HK-2 (cell line): ENCODE measurements at regions not wholly inside any gene's neighbourhood (a gene's known extent, or its start where the extent isn't known, plus 50 kb on each side); places are given as distances from the start of the nearest gene placed in this dataset.

Experiments
- DNase-seq: peaks from one replicate; pipeline ENCODE4 v3.0.0-alpha.2; 2018; ENCODE audit not compliant: unreplicated experiment

DNA sequence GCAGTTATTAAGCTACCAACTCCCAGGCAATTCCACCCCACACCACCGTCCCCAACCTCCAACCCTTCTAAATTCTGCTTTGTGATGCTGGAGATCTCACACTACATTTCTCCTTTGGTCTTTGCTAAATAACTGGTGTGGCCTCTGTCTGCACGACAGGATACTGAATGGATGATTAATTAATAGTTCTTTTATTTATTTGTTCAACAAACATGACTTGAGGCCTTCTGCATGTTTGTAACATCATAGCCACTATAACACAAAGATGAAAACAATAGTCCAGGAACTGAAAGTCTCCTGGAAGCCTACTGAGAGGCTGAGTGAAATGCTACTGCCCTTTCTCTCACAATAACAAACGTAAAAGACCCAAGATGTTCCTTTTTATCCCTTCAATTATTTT is 609.5 kb upstream of the UBE2E2 start:
- no peak for DNase-seq

DNA sequence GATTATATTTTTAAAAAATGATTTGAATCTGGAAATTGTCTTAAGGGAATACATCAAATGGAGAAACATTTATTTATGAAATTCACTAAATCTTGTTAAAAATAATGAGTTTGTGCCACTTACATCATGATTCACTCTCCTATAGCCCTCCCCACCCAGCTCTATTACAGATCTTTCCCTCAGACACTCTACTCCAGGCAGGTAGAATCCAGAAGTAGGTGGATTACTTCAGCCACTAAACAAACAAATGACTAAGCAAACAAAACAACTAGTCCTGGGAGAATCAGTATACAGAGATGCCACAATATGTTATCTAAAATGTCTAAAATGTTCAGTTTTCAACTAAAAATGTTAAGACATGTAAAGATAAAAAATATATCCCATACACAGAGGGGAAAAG is 608.1 kb upstream of the UBE2E2 start:
- no peak for DNase-seq

DNA sequence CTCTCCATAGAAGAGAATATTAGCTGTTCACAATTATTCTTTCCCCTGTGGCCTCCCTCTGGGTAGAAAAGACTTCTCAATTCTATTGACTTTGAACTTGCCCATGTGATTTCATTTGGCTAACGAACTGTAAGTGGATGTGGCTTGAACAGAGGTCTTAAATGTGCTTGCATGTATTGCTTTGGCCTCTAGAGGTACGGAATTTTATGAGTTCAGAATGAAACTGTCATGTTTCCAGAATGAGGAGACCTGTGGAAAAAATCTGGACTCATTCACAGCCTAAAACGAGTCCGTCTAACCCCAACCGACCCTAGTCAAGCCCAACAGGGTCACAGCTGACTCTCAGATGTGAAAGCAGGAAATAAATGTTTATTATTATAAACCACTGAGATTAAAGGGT is 596.7 kb upstream of the UBE2E2 start:
- DNase-seq: no peak

DNA sequence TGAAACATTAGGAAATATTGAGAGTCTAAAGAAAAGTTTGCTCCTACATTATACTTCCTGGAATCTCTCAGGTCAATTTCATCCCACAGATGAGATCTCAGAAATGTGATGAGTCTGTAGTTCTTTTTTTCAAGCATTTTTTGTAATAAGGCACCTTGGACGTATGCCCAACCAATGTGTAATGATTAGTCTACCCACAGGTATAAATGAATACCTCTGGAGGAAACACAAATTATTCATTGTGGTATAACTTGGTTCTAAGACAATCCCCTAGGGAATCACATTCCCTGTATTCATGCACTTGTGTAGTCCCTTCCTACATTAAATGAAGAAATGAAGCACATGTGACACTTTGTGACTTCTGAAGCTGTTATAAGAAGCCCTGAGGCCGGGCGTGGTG is 596.2 kb upstream of the UBE2E2 start:
- no peak for DNase-seq

DNA sequence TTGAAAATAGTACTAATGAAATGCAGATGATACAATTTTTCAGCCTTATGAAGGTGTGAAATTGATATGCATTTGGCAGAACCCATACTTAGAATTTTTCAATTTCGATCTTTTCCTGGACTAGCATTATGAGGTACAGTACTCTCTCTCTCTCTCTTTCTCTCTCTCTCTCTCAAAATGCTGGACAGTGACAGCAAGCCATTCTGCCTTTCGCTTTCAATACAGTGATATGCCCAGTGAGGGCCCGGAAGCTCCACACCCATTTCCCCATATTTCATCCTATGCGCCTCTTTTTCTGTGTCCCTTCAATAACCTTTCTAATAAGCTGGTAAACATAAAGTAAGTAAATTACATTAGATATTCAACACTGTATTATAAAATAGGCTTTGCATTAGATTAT is 595.0 kb upstream of the UBE2E2 start:
- no peak for DNase-seq

DNA sequence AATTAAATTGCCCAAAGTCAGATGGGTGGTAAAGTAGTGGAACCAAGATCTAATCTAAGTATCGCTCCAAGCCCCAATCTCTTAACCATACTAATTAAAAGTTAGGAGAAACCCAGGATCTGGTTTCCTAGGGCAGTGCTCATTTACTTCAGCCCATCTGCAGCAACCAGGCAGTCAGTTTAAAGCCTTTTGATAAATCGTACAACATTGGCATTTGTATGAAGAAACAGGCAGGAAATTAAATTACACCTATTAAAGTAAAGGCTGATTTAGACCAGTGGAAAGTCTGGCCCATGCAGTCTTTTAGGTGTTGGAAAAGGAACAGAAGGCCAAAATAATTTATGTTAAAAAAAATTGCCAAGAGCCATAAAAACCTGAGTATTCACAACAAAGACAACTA is 594.4 kb upstream of the UBE2E2 start:
- no peak for DNase-seq

DNA sequence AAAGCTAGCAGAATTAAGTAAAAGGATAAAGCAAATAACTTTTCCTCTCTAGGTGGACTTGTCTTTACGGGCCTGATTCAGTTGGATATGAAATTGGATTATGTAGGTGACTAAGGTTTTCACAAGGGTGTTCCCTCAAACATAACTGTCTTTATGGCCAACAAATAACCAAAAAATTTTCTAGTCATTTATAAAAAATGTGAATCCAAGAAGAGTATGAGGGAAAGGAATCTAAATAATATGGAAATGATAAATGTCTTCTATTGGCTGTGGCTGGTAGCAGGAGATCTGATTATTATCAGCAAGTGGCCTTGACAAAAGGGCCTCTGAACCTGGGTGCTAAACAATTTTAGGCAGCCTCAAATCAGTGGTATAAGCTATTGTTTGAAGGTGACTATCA is 594.0 kb upstream of the UBE2E2 start:
- no peak for DNase-seq

DNA sequence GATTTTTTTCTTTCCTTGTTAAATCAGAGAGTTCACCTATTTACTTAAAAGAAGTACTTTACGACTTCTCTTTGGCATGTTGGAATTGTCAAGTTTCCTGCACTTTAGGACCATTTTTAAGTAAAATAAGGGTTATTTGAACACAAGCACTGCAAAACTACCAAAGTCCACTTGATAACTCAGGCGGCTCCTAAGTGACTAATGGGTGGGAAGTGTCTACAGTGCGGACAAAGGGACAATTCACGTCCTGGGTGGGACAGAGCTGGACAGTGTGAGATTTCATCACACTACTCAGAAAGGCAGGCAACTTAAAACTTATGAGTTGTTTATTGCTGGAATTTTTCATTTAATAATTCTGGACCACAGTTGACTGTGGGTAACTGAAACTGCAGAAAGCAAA is 590.2 kb upstream of the UBE2E2 start:
- no peak for DNase-seq

DNA sequence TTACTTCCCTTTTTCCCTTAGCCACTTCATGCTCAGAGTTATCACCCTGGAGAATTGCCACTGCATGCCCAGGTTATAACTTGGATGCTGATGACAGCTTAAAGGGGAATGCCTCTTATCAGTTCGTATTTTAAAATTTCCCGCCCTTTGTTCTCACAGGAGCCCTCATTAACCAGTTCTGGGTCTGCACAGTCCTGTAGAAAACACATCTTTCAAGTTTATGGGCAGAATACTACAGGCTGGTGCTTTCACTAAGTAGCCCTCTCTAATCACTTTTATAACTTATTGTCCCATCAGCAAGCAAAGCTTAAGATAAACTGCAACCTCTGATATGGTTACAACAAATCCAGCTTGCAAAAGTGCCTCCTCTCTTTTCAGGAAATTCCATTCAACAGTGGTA is 587.3 kb upstream of the UBE2E2 start:
- no peak for DNase-seq

DNA sequence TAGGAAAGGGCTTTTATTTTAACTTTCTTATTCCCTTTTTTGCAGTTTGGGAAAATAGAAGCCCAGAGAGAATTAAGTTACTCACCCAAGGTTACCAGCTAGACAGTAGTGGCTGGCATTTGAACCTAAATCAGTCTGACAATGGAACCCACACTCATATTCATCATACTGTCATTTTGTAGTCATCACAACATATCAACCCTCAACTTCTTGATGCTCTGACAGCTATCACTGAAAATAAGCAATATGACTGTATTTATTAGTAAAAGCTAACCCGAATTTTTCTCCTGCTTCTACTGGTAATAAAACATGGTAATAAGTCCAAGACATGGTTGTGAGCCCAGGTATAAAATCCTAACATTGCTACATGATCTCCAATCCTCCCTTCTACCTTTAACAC is 585.8 kb upstream of the UBE2E2 start:
- no peak for DNase-seq

DNA sequence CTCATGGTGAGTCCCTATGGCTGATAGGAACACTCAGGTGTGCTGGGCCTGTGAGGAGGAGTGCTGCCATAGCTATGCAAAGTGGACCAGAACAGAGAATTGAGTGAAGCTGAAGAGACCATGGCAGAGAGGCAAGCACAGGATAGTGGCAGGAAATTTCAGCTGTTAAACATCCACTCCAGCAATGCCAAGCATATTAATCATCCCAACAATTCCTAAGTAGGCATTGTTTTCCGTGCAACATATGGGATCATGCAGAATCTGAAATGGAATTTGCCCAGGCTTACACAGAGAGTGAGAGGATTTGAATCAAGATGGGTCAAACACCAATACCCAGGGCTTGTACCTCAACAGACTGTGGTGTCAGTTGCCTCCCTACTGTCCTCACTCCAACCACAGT is 582.6 kb upstream of the UBE2E2 start:
- no peak for DNase-seq

DNA sequence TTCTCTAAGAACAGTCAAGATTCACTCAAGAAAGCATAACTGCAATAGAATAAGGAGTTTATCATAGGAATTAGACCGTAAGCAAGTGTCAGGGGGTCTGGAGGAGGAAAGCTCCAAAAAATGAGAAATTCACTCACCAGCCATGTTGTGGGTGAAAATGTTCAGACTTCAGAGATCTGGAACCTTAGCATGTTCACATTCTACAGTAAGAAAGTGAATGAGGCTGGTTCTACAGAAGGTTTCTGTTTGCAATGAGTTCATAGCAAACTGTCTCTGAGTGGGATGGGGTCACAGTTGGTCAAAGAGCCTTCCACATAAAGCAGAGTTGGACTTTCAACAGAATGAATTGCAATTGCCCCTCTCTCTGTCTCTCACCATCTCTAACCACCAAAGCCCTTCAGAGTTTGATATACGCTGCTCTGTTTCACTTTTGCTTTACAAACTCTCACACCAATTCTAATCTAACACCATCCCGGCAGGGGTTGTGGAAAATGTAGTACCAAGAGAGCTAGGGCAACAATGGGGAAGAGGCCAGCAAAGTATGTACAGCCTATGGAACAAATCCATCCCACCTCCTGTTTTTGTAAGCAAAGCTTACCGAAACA is 581.8 kb upstream of the UBE2E2 start:
- DNase-seq: no peak

DNA sequence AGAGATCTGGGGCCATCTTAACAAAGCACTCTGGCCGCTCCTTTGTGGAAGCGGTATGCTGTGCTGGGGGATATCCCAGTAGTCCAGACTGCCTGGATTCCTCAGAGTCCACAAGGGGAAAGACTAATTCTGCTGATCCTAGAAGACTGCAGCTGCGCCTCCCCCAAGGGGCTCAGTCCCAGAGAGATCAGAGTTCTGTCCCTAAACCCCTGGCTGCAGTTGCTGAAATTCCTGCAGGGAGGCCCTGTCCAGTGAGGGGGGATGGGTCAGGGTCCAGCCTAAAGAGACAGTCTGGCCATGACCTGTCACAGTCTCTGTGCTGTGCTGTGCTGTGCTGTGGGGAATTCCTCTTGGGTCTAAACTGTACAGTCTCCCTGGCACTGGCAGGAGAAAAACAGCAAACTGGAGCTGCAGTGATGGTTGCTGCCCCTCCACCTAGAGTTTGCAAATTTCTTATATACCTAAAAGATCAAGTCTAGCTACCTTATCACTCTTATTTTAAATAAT is 575.1 kb upstream of the UBE2E2 start:
- DNase-seq: no peak

DNA sequence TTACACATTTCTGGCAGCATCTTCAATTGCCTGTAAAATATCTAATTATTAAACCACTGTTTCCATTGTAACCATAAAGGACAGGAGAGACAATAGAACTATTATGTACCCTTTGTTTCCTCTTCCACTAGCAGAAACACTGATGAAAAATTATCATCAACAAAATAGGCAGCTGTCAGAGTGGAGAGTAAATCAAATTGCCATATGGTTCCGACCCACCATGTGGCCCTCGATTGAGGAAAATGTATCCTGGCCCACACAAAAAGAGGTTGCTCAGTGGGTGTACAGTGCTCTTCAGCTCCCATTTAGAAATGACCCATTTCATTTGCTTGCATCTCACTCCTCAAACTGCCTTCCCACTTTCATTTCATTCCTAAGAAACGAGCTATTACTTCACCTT is 570.6 kb upstream of the UBE2E2 start:
- DNase-seq: no peak

DNA sequence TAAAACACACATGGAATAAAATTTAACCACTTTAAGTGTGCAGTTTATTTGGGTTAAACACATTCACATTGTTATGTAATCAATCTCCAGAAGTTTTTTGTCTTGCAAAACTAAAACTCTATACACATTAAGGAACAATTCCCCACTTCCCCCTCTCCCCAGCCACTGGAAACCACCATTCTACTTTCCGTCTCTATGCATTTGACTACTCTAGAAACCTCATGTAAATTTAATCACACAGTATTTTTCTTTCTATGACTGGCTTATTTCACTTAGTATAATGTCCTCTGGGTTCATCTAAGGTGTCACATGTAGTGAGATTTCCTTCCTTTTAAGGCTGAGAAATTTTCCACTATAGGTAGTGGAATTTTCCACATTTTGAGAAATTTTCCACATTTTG is 568.7 kb upstream of the UBE2E2 start:
- no peak for DNase-seq

DNA sequence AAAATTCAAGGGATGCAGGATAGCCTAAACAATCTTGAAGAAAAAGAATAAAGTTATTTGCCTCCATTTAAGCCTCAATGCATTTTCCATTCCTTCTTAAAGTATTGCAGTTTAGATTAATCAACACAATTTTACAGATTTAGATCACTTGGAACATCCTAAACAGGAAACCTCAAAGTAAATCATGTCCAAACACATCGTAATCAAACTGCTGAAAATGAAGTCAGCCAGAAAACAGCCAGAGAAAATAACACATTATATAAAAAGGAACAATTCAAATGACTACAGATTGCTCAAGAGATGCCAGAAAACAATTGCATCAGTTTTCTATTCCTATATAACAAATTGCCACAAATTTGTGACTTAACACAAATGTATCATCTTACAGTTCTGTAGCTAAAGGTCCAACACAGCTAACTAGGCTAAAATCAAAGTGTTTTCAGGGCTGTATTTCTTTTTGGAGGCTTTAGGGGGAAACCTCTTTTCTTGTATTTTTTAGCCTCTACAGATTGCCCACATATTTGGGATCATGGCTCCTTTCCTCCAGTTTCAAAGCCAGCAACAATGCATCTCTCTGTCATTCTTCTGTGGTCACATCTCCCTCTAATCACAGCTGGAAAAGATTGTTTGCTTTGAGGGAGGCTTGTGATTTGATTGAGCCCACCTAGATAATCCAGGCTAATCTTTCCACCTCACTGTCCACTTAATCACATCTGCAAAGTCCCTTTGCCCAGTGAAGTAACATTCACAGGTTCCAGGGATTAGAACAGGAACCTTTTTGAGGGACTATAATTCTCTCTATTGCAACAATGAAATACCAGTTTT is 543.3 kb upstream of the UBE2E2 start:
- DNase-seq: no peak

DNA sequence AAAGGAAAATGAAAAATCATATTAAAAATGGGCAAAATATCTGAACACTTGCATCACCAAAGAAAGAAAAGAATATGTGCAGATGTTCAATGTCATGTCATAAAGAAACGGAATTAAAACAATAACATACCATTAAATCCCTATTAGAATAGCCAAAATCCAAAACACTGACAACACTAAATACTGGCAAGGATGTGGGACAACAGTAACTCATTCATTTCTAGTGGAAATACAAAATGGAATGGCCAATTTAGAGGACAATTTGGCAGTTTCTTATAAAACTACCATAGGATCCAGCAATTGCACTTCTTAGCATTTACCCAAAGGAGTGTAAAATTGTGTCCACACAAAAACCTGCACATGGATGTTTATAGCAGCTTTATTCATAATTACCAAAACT is 542.5 kb upstream of the UBE2E2 start:
- no peak for DNase-seq

DNA sequence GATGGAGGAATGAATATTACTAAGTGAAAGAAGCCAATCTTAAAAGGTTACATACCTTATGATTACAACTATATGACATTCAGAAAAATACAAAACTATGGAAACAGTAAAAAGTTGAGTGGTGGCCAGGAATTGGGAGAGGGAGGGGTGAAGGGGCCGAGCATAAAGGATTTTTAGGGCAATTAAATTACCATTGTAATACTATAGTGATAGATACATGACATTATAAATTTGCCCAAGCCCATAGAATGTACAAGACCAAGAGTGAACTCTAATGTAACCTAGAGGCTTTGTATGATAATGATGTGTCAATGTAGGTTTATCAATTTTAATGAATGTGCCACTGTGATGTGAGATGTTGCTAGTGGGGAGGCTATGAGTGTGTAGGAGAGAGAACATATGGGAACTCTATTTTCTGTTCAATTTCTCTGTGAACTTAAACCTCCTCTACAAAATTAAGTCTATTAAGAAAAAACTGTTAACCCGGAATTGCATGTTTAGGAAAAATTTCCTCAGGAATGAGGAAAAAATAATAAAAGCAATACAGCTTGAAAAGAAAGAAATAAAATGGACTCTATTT is 541.9 kb upstream of the UBE2E2 start:
- DNase-seq: no peak

DNA sequence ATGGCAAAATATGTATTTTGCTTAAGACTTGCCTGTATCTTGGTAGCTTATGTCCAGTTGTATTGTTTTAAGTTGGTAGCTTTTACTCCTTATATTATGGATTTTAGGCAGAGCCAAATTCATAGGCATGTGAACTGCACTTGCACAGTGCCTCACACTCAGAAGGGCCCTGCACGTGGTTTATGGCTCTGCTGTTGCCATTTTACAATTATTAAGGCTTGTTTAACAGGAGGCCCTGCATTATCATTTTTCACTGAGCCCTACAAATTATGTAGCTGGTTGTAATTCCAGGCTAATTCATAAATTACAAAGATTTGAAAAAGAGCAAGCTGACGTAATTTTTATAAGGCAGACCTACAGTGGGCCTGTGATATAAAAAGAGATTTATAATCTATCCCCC is 537.6 kb upstream of the UBE2E2 start:
- no peak for DNase-seq

DNA sequence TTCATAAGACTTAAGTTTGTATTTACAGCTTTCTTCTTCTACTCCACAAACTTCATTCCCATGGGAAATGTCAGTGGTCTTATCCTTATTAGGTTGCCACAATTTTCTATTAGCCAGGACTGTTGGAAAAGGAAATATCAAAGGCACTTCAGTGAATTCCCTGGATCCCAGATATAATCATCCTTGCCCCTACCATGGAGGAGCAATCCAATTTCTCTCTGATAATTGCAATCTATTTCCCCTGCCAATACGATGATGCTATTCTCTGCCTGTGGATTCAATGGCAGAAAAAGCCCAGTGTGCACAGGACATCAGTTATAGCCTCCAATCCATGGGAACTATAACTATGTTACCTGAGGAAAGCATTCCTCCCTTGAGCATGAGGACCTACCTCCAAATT is 536.4 kb upstream of the UBE2E2 start:
- no peak for DNase-seq

DNA sequence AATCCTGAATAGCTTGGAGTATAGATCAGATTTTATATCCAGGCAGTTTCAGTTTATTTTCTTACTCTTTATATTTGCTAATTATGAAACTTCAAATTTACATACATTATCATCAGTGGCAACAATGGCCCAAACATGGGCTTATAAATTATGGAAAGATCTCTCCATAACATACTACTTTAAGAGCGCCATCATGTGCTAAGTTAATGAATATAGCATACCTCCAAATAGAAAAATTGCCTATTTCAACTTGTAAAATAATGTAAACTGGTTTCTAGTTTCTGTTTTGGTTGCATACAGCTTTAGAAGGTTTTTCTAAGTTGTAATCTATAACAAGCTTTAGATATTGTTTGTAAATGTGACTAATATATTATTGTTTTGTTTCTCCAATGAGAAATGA is 531.3 kb upstream of the UBE2E2 start:
- no peak for DNase-seq

DNA sequence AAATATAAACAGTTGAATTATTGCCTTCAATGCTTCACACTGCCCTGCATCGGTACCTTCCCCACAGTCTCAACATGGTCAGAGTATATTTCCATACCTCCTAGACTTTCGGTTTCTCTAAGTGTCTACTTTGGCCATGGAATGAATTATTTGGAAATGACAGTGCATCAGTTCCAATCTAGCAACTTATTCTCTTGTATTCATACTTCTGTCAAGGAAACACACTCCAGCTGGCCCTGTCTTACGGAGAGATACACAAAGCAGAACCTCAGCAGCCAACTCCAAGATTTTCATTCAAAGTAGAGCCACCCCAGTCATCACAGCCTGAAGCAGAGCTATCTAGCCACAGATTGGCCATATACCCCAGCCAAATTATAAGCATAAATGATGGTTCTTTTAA is 518.4 kb upstream of the UBE2E2 start:
- DNase-seq: no peak

DNA sequence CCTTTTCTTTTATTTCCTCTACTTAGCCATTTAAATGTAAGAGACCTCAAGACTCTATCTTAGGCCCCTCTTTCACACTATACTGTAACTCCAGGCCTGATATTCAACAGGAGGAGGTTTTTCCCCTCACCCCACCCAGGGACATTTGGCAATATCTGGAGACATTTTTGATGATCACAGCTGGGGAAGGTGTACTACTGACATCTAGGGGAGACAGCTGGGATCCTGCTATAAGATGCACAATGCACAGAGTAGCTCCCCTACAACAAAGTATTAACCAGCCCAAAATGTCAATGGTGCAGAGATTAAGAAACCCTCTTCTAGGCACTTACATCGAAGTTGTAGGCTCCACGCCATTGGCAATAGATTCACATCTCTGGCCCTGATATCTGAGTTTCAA is 517.5 kb upstream of the UBE2E2 start:
- DNase-seq: no peak
